Neural cell (in vitro differentiated cells): ENCODE measurements at regions not wholly inside any gene's neighbourhood (a gene's known extent, or its start where the extent isn't known, plus 50 kb on each side); places are given as distances from the start of the nearest gene placed in this dataset.

ENCODE experiments used
- H2AFZ ChIP-seq: fragments of 200-600, 300-800 bp; sonication (generic), shearing (Covaris generic); 2 replicates; pipeline ENCODE4 v1.6.0; 2014; ENCODE audit warnings: low read depth, mild to moderate bottlenecking, antibody characterized with exemption, low read length, moderate library complexity
- H3F3A ChIP-seq: fragments of 200-600 bp; shearing (Covaris generic); 2 replicates; pipeline ENCODE4 v1.6.1; 2016; ENCODE audit warnings: mild to moderate bottlenecking, moderate library complexity, mixed read lengths, antibody characterized with exemption, low read length; ENCODE audit not compliant: insufficient read depth, poor library complexity, severe bottlenecking
- H3K27ac ChIP-seq: fragments of 200-600, 300-800 bp; sonication (generic), shearing (Covaris generic); 2 replicates; pipeline ENCODE4 v1.5.1; 2014; ENCODE audit warnings: mild to moderate bottlenecking, low read length, moderate library complexity
- H3K27me3 ChIP-seq: fragments of 300-800, 200-600 bp; sonication (generic), shearing (Covaris generic); 2 replicates; pipeline ENCODE4 v1.6.0; 2014; ENCODE audit warnings: mild to moderate bottlenecking, low read depth, low read length, moderate library complexity; ENCODE audit not compliant: insufficient read depth
- H3K36me3 ChIP-seq: fragments of 300-800, 200-600 bp; sonication (generic), shearing (Covaris generic); 2 replicates; pipeline ENCODE4 v1.5.1; 2014; ENCODE audit warnings: mild to moderate bottlenecking, antibody characterized with exemption, low read length, moderate library complexity; ENCODE audit not compliant: insufficient read depth
- H3K4me2 ChIP-seq: fragments of 300-800, 200-600 bp; sonication (generic), shearing (Covaris generic); 2 replicates; pipeline ENCODE4 v1.6.0; 2014; ENCODE audit warnings: mild to moderate bottlenecking, low read length
- H3K4me3 ChIP-seq: fragments of 300-800, 200-600 bp; sonication (generic), shearing (Covaris generic); 2 replicates; pipeline ENCODE4 v1.5.1; 2014; ENCODE audit warnings: mild to moderate bottlenecking, low read length, moderate library complexity
- H3K79me2 ChIP-seq: fragments of 200-600 bp; shearing (Covaris generic); replicated peaks from 2 replicates; pipeline ENCODE4 v1.6.0; 2014; ENCODE audit warnings: mild to moderate bottlenecking, low read length, moderate library complexity; ENCODE audit not compliant: insufficient read depth
- H3K9ac ChIP-seq: fragments of 300-800, 200-600 bp; sonication (generic), shearing (Covaris generic); 2 replicates; pipeline ENCODE4 v1.6.1; 2016; ENCODE audit warnings: mild to moderate bottlenecking, low read length, mixed read lengths
- H3K9me2 ChIP-seq: fragments of 200-600 bp; shearing (Covaris generic); 2 replicates; pipeline ENCODE4 v1.6.1; 2016; ENCODE audit warnings: mild to moderate bottlenecking, low read length, mixed read lengths; ENCODE audit not compliant: insufficient read depth
- H3K9me3 ChIP-seq: fragments of 200-600, 300-800 bp; sonication (generic), shearing (Covaris generic); 2 replicates; pipeline ENCODE4 v1.6.1; 2016; ENCODE audit warnings: mild to moderate bottlenecking, mixed run types, low read length, moderate library complexity, mixed read lengths
- H4K20me1 ChIP-seq: fragments of 200-600 bp; shearing (Covaris generic); 2 replicates; pipeline ENCODE4 v1.6.1; 2016; ENCODE audit warnings: mild to moderate bottlenecking, mixed run types; ENCODE audit not compliant: insufficient read depth
- EP300 ChIP-seq: fragments of 450-650 bp; conservative IDR thresholded peaks from 2 replicates; pipeline ENCODE4 v1.6.1; 2014; ENCODE audit warnings: antibody characterized with exemption, mild to moderate bottlenecking, moderate library complexity; ENCODE audit not compliant: poor library complexity, severe bottlenecking
- EZH2 ChIP-seq: fragments of 200-600, 300-800 bp; shearing (Covaris generic), sonication (generic); IDR thresholded peaks from 2 replicates; pipeline ENCODE4 v1.6.1; 2014; ENCODE audit warnings: antibody characterized with exemption, low read length, borderline replicate concordance, mild to moderate bottlenecking; ENCODE audit not compliant: insufficient read depth, poor library complexity, severe bottlenecking
- MXI1 ChIP-seq: fragments of 450-650 bp; conservative IDR thresholded peaks from 2 replicates; pipeline ENCODE4 v1.6.1; 2014; ENCODE audit warnings: antibody characterized with exemption, mild to moderate bottlenecking; ENCODE audit not compliant: poor library complexity, severe bottlenecking
- POLR2AphosphoS5 ChIP-seq: IDR thresholded peaks from 2 replicates; pipeline ENCODE4 v1.6.1; 2012
- RAD21 ChIP-seq: fragments of 450-650 bp; conservative IDR thresholded peaks from 2 replicates; pipeline ENCODE4 v1.6.1; 2014; ENCODE audit warnings: antibody characterized with exemption, mild to moderate bottlenecking, moderate library complexity
- SMC3 ChIP-seq: fragments of 450-650 bp; conservative IDR thresholded peaks from 2 replicates; pipeline ENCODE4 v1.6.1; 2014; ENCODE audit warnings: antibody characterized with exemption, mild to moderate bottlenecking, moderate library complexity; ENCODE audit not compliant: poor library complexity
- TAF1 ChIP-seq: IDR thresholded peaks from 2 replicates; pipeline ENCODE4 v1.6.1; 2012; ENCODE audit warnings: low read depth
- TF ChIP-seq, protein P1 (sequence below): IDR thresholded peaks from 2 replicates; pipeline ENCODE4 v1.6.1; 2012; ENCODE audit warnings: borderline replicate concordance

DNA sequence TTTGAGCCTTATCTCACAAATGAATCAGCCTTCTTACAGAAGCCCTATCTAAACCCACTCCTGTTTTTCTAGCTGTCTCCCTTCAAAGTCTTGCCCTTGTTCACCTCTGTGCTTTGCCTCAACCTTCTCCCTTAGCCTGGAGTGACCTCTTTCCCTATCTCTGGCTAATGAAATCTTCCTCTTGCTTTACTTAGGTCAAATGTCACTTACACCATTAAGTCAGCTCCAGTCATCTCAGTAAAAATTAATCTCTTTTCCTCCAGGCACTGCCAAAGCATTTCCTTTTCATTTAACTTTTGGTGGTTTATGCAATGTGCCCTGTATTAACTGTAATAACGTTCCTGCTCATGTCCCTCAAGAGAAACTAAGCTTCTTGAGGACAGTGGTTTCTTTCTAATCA, 596.5 kb upstream of the MIR17HG start:
- Histone ChIP-seq H2AFZ (no peak overlapping the region), H3K4me3 (no peak overlapping the region), H3K27me3 (no peaks in the 10 kb centered on the region), H3K9me2 (no peaks in the 10 kb centered on the region), H4K20me1 (no peaks in the 10 kb centered on the region), H3K27ac (no peak overlapping the region), H3F3A (no peaks in the 10 kb centered on the region), H3K79me2 (no peaks in the 10 kb centered on the region), H3K9me3 (no peaks in the 10 kb centered on the region), H3K4me2 (no peak overlapping the region), H3K9ac (no peak overlapping the region), H3K36me3 (no peaks in the 10 kb centered on the region)
- TF ChIP-seq MXI1: no peak
- TF ChIP-seq TAF1: no peak
- TF ChIP-seq EZH2: no peak
- TF ChIP-seq, protein P1, sequence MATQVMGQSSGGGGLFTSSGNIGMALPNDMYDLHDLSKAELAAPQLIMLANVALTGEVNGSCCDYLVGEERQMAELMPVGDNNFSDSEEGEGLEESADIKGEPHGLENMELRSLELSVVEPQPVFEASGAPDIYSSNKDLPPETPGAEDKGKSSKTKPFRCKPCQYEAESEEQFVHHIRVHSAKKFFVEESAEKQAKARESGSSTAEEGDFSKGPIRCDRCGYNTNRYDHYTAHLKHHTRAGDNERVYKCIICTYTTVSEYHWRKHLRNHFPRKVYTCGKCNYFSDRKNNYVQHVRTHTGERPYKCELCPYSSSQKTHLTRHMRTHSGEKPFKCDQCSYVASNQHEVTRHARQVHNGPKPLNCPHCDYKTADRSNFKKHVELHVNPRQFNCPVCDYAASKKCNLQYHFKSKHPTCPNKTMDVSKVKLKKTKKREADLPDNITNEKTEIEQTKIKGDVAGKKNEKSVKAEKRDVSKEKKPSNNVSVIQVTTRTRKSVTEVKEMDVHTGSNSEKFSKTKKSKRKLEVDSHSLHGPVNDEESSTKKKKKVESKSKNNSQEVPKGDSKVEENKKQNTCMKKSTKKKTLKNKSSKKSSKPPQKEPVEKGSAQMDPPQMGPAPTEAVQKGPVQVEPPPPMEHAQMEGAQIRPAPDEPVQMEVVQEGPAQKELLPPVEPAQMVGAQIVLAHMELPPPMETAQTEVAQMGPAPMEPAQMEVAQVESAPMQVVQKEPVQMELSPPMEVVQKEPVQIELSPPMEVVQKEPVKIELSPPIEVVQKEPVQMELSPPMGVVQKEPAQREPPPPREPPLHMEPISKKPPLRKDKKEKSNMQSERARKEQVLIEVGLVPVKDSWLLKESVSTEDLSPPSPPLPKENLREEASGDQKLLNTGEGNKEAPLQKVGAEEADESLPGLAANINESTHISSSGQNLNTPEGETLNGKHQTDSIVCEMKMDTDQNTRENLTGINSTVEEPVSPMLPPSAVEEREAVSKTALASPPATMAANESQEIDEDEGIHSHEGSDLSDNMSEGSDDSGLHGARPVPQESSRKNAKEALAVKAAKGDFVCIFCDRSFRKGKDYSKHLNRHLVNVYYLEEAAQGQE: no peak
- no peak for TF ChIP-seq RAD21
- no peak for TF ChIP-seq POLR2AphosphoS5
- TF ChIP-seq EP300: no peak

DNA sequence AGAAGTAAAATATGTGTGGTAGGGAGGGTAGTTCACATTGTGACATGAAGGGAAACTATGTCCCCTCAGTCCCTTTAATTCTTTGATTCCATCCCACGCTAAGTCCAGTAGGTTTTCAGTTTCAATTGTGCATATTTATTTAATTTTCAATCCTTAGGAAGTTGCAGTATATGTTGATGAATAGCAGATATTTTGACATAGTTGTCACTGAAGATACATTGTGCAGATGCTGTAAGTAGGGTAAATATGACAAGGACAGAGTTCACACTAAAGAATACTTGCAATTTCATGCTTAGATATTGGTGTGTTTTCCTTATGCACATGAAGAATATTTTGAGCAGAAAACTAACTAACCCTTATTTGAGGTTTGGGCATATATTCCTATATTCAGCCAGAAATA, 595.4 kb upstream of the MIR17HG start:
- H3F3A ChIP-seq: no peaks in the 10 kb centered on the region
- H3K4me3 ChIP-seq: no peak overlapping the region
- no peak overlapping the region for H3K9ac ChIP-seq
- H3K79me2 ChIP-seq: no peaks in the 10 kb centered on the region
- no peaks in the 10 kb centered on the region for H3K9me3 ChIP-seq
- H3K36me3 ChIP-seq: no peaks in the 10 kb centered on the region
- no peak for TF ChIP-seq SMC3
- TF ChIP-seq MXI1: no peak
- peak; percentile 28 for TF ChIP-seq POLR2AphosphoS5
- peak; percentile 56 for TF ChIP-seq EP300
- H4K20me1 ChIP-seq: no peaks in the 10 kb centered on the region
- no peak overlapping the region for H3K27ac ChIP-seq
- no peaks in the 10 kb centered on the region for H3K27me3 ChIP-seq
- no peak overlapping the region for H2AFZ ChIP-seq
- H3K9me2 ChIP-seq: no peaks in the 10 kb centered on the region
- no peak overlapping the region for H3K4me2 ChIP-seq

DNA sequence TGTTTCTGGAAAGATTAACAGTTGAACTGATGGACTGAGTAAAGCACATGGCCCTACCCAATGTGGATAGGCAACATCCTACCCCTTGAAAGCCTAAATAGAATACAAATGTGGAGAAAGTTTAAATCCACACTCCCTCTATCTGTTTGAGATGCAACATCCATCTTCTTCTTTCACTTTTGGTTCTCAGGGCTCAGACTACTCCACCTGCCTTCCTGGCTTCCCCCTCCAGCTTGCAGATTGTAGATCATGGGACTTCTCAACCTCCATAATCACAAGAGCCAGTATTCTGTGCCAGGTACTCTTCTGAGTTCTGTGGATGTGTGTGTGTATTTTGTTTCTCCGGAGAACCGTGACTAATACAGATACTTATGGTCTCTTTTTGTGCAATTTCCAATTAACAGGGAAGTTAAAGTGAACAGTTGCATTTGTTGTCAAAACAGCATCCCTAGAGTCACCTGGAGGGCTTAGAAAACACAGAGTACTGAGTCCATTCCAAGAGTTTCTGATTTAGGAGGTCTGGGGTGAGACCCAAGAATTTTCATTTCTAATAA, 590.3 kb upstream of the MIR17HG start:
- no peaks in the 10 kb centered on the region for H3F3A ChIP-seq
- H3K27me3 ChIP-seq: no peaks in the 10 kb centered on the region
- no peaks in the 10 kb centered on the region for H3K9me2 ChIP-seq
- TF ChIP-seq POLR2AphosphoS5 (no peak), SMC3 (no peak), MXI1 (no peak), EZH2 (no peak), RAD21 (no peak), EP300 (no peak)
- no peaks in the 10 kb centered on the region for H3K9me3 ChIP-seq
- H3K4me2 ChIP-seq: no peak overlapping the region
- H3K27ac ChIP-seq: no peak overlapping the region
- H3K4me3 ChIP-seq: no peak overlapping the region
- no peak overlapping the region for H2AFZ ChIP-seq
- H3K79me2 ChIP-seq: no peaks in the 10 kb centered on the region
- no peak overlapping the region for H3K9ac ChIP-seq
- H4K20me1 ChIP-seq: no peaks in the 10 kb centered on the region
- no peaks in the 10 kb centered on the region for H3K36me3 ChIP-seq
